ENCODE measurements at regions not wholly inside any gene's neighbourhood (a gene's known extent, or its start where the extent isn't known, plus 50 kb on each side); places are given as distances from the start of the nearest gene placed in this dataset.

DNA sequence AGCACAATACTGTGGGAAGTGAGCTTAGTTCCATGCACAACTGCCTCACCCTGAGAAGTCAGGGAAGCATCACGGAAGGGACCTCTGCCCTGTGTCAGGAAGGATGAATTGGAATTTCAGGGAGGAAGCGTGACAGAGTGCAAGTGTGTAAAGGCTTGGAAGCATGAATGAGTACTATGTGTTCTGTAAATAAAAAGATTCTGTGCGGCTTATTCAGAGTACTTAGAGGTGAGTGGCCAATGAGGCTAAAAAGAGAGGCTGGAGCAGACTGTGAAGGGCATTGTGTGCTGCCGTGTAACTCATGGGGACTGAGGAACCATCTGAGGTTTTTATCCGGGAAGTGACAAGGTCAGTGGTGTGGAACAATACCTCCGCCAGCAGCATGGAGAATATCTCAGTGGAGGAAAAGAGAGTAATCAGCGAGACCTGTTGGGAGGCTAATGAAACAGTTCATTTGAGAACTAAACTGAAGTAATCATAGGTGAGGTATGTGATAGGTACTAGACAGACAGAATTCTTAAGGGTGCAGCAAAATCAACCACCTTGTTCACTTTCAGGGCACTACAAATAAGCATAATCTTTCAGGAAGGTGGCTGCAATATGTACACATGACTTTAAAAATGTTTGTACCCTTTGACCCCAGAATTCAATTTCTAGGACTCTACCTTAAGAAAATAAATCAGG lies 64.9 kb upstream of the SPRED1 start:
- DNase-seq, result no peak

DNA sequence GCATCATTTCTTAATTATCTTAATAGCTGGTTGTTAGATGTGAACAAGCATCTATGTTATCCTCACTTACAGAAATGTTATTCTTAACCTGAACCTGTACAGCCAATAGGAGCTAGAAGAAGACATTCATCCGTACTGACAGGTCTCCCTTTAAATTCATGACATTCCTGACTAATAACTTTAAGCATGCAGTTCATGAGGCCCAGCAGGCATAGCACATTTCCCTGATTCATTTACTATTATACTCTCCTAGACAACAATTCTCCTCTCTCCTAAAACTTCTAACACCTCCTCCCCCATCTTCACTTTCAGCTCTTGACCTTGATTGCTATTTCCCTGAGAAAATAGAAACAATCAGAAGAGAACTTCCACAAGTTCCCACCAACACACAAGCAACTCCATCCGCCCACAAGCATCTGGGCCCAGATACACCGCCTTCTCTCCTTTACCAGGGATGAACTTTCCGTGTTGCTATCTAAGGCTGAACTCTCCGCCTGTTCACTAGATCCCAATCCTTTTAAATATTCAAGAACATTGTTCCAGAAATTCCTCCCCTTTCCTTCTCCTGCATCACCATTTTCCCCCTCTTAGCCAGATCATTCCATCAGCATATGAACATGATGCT lies 62.9 kb upstream of the SPRED1 start:
- no peak for DNase-seq

DNA sequence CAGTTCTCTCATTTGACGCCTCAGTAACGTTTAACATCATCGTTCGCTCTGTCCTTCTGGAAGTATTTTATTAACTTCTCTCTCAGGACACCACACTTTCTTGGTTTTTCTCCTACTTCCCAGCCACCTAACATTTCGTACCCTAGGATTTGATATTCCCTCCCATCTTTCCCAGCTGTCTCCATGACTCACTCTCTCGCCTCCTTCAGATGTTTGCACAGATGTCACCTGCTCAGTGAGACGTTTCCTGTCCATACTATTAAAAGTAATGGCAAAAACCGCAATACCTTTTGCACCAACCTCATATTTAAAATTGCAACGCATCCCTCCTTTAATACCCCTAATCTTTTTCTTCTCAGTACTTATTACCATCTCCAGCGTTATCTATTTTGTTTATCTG lies 62.1 kb upstream of the SPRED1 start:
- DNase-seq, result no peak

DNA sequence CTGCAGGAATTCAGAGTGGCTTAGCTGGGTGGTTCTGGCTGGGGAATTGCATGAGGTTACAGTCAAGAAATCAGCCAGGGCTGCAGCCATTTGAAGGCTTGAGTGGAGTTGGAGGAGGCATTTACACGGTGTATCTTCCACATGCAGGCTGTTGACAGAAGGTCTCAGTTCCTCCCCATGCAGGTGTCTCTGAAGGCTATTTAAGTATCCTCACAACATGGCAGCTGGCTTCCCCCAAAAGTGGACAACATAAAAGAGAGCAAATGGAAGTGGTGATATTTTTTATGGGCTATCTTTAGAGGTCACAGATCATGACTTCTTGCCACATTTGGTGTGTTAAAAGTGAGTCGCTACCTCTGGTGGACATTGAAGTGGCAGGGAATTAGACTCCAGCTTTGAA lies 60.1 kb upstream of the SPRED1 start:
- DNase-seq, result no peak

- DNase-seq, result no peak
Observed at GRCh38 chr15:38193496-38193895, 59.1 kb upstream of the SPRED1 start.

DNA sequence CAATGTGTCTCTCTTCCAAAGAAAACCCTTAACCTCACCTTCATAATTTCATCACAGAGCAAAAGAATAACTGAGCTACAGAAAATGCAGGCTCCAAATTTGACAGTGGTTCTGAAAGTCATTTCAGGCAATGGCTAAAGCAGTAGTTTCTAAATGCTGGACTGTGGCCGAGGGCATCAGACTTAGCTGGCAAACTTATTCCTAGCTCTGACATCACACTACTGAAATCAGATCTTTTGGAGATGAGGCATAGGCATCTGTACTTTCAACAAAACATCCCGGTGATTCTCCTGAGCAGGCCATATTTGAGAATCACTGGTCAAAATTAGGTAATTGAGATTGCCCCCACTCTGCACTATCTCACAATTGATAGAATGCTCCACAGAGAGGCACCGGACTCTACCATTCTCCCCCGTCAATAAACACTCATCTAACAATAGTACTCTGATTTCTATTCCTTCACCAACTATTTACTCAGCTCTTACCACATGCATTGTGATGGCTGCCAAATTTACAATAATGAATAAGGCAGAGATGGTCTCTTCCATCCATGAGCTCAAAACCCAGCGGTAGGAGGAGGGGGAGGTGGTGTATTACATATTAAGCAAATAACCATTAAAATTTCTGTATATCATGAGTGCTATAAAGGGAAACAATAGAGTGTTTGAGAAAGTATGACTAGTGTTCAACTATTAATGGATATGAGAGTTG lies 57.3 kb upstream of the SPRED1 start:
- DNase-seq, result no peak

- no peak for DNase-seq
Observed at GRCh38 chr15:38196076-38196475, 56.6 kb upstream of the SPRED1 start.

- DNase-seq, result no peak
Observed at GRCh38 chr15:38197553-38197952, 55.1 kb upstream of the SPRED1 start.

DNA sequence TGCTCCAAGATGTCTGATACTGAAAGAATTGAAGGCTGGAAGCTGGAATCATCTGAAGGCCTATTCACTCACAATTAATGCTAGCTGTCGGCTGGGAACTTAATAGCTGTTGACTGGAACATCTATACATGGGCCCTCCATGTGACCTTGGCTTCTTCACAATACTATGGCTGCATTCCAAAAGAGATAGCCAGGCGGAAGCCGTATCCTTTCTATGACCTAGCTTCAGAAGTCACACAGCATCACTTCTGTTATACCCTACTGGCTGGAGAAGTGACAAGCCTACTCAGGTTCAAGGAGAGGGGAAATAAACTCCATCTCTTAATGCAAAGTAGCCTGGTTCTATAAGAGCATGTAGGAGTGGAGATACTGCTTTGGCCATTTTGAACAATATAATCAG lies 50.9 kb upstream of the SPRED1 start:
- DNase-seq, result no peak

DNA sequence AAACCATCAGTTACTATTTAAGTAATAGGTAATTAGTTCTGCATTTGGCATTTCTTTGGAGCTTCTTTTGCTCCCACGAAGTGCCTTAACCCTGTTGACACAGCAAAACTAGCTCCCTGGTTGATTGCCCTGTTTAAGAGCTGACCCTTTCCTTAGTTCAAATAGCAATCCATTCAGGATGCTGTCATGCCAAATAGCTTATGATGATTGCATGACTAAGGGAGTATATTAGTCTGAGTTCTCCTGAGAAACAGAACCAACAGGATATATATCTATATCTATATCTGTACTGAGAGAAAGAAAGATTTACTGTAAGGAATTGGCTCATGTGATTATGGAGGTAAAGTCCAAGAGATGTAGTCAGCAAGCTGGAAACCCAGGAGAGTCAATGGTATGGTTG lies 50.3 kb upstream of the SPRED1 start:
- DNase-seq, result no peak

Measured in MV-4-11 (cell line).